ENCODE measurements at regions not wholly inside any gene's neighbourhood (a gene's known extent, or its start where the extent isn't known, plus 50 kb on each side); places are given as distances from the start of the nearest gene placed in this dataset.

GRCh38 chr6:169163411-169163901 is 90.2 kb downstream of the THBS2 start:
- TF ChIP-seq CTCF (IDR thresholded peaks at IDR 0.05) (no peak), EP300 (IDR thresholded peaks at IDR 0.05) (no peak), POLR2A (IDR thresholded peaks at IDR 0.05) (no peak)

Data from gastroesophageal sphincter (tissue), 3 donors.